Subcutaneous abdominal adipose tissue (tissue), 5 donors: ENCODE measurements at regions not wholly inside any gene's neighbourhood (a gene's known extent, or its start where the extent isn't known, plus 50 kb on each side); places are given as distances from the start of the nearest gene placed in this dataset.

ENCODE experiments used
- H3K27ac ChIP-seq: one replicate; pipeline ENCODE4 v1.7.0; 2013; ENCODE audit warnings: low read depth, mild to moderate bottlenecking, inconsistent platforms, low read length, moderate library complexity
- H3K27me3 ChIP-seq, 5 donors: one replicate each; pipeline ENCODE4 v1.7.0; 2013; ENCODE audit warnings: low read length in 5 of 5, inconsistent platforms in 1 of 5; ENCODE audit not compliant: control insufficient read depth in 5 of 5, insufficient read depth in 4 of 5
- H3K36me3 ChIP-seq, 5 donors: one replicate each; pipeline ENCODE4 v1.7.0; 2013; ENCODE audit warnings: low read length in 5 of 5; ENCODE audit not compliant: control insufficient read depth in 5 of 5, insufficient read depth in 5 of 5
- H3K4me1 ChIP-seq, 5 donors: one replicate each; pipeline ENCODE4 v1.7.0; 2013; ENCODE audit warnings: low read length in 5 of 5, mild to moderate bottlenecking in 3 of 5, moderate library complexity in 1 of 5; ENCODE audit not compliant: control insufficient read depth in 5 of 5, insufficient read depth in 5 of 5
- H3K4me3 ChIP-seq, 5 donors: one replicate each; pipeline ENCODE4 v1.7.0; 2013; ENCODE audit warnings: low read length in 5 of 5, low read depth in 1 of 5
- H3K9ac ChIP-seq, 5 donors: one replicate each; pipeline ENCODE4 v1.7.0; 2013; ENCODE audit warnings: low read length in 5 of 5, mild to moderate bottlenecking in 4 of 5, moderate library complexity in 3 of 5
- H3K9me3 ChIP-seq, 5 donors: one replicate each; pipeline ENCODE4 v1.7.0; 2013; ENCODE audit warnings: low read length in 5 of 5; ENCODE audit not compliant: control insufficient read depth in 5 of 5
- donor health status: healthy.
- donor health status: healthy.
- donor health status: healthy.
- donor health status: healthy.
- donor health status: healthy.

DNA sequence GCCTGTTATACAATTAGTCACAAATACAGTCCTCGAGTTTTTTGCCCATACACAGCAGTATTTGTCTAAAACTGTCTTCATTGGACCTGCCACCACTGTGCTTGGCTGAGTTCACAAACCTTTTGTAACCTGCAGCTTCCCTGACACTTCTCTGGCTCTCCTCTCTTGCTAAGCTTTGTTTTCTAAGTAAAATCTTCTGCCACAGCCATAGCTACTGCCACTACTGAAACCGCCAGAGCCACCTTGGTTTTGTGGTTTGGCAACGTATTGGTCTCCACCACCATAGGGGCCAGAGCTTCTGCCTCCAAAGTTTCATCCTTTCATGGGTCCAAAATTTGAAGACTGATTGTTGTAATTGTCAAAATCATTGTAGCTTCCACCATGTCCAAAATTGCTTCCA lies 668.2 kb upstream of the BRINP3 start:
- Histone ChIP-seq H3K9me3 (peaks cover 0 to 3% (median 0%) of the 10 kb centered on the region in 5 donors), H3K27me3 (no peaks in the 10 kb centered on the region), H3K4me1 (no peaks in the 10 kb centered on the region), H3K36me3 (no peaks in the 10 kb centered on the region), H3K27ac (no peak overlapping the region), H3K4me3 (no peak overlapping the region), H3K9ac (no peak overlapping the region)

DNA sequence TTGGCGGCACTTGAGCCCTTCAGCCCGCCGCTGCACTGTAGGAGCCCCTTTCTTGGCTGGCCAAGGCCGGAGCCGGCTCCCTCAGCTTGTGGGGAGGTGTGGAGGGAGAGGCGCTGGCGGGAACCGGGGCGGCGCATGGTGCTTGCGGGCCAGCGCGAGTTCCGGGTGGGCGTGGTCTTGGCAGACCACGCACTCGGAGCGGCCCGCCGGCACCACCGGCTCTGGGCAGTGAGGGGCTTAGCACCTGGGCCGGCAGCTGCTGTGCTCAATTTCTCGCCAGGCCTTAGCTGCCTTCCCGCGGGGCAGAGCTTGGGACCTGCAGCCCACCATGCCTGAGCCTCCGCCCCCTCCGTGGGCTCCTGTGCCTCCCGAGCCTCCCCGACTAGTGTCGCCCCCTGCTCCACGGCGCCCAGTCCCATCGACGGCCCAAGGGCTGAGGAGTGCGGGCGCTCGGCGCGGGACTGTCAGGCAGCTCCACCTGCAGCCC lies 673.7 kb upstream of the BRINP3 start:
- Histone ChIP-seq H3K9ac (no peak overlapping the region), H3K4me1 (no peaks in the 10 kb centered on the region), H3K4me3 (no peak overlapping the region), H3K9me3 (no peaks in the 10 kb centered on the region), H3K27ac (no peak overlapping the region), H3K27me3 (no peaks in the 10 kb centered on the region), H3K36me3 (no peaks in the 10 kb centered on the region)

- Histone ChIP-seq H3K9me3 (no peaks in the 10 kb centered on the region), H3K4me1 (no peaks in the 10 kb centered on the region), H3K4me3 (no peak overlapping the region), H3K36me3 (no peaks in the 10 kb centered on the region), H3K27ac (no peak overlapping the region), H3K9ac (no peak overlapping the region), H3K27me3 (no peaks in the 10 kb centered on the region)
Observed at GRCh38 chr1:191152776-191153175, 675.1 kb upstream of the BRINP3 start.

DNA sequence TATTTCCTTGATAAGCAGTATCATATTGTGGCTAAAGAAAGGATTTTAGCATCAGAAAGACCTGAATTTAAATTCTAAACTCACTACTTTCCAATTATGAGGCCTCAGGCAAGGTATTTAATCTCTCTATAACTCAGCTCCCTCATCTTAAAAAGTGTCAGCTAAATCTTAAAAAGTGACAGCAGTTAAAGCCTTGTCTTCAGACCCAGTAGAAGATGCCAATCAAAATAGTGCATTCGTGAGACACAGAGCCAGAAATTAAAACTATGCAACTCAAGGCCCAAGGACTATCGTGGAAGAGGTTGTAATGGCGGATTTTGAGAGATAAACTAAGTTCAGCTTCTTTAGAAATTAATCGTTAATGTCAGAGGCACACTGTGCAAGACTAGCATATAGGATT lies 677.5 kb upstream of the BRINP3 start:
- Histone ChIP-seq H3K9ac (no peak overlapping the region), H3K9me3 (peaks cover 0 to 6% (median 0%) of the 10 kb centered on the region in 5 donors), H3K27me3 (no peaks in the 10 kb centered on the region), H3K4me1 (no peaks in the 10 kb centered on the region), H3K27ac (no peak overlapping the region), H3K4me3 (no peak overlapping the region), H3K36me3 (no peaks in the 10 kb centered on the region)

GRCh38 chr1:191160837-191161236 lies 683.2 kb upstream of the BRINP3 start:
- Histone ChIP-seq H3K36me3 (no peaks in the 10 kb centered on the region), H3K27me3 (no peaks in the 10 kb centered on the region), H3K9ac (no peak overlapping the region), H3K4me1 (no peaks in the 10 kb centered on the region), H3K4me3 (no peak overlapping the region), H3K9me3 (peaks cover 0 to 6% (median 0%) of the 10 kb centered on the region in 5 donors), H3K27ac (no peak overlapping the region)

DNA sequence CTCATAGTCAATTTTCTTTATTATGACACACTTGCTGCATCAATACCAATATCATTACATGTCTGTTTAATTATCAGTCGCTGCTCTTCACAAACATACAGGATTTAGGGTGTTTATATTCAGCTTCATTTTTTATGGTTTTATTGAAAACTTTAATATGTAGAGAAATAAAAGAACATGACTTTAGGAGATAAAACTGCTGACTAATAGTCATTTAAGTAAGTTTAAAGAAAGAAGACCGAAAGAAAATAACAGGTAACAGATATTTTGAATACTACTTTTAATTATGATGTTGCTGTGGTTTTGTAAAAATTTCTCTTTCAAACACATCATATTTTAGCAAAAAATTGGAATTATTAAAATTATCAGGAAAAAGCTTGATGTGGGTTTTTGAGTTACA lies 685.1 kb upstream of the BRINP3 start:
- Histone ChIP-seq H3K9me3 (peaks cover 0 to 6% (median 0%) of the 10 kb centered on the region in 5 donors), H3K27me3 (no peaks in the 10 kb centered on the region), H3K4me1 (no peaks in the 10 kb centered on the region), H3K9ac (no peak overlapping the region), H3K36me3 (no peaks in the 10 kb centered on the region), H3K27ac (no peak overlapping the region), H3K4me3 (no peak overlapping the region)

DNA sequence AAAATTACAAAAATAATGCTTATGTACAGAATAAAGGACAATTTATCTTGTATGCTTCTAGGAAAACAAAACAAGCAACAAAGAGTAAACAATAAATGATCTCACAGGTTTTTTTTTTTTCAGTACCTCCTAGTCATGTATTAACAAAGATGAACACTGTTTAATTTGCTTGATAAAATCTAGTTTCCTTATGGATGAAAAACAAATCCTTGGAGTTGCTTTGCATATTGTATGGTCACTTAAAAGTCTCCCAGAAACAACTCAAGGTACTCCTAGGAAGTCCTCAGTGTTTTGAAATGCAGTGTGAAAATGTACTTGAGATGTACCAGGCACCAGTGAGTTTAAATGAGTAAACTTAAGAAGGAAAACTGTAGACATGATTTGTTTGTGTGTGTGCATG lies 686.0 kb upstream of the BRINP3 start:
- Histone ChIP-seq H3K9ac (no peak overlapping the region), H3K27ac (no peak overlapping the region), H3K4me3 (no peak overlapping the region), H3K36me3 (no peaks in the 10 kb centered on the region), H3K9me3 (peaks cover 0 to 5% (median 0%) of the 10 kb centered on the region in 5 donors), H3K27me3 (no peaks in the 10 kb centered on the region), H3K4me1 (no peaks in the 10 kb centered on the region)

DNA sequence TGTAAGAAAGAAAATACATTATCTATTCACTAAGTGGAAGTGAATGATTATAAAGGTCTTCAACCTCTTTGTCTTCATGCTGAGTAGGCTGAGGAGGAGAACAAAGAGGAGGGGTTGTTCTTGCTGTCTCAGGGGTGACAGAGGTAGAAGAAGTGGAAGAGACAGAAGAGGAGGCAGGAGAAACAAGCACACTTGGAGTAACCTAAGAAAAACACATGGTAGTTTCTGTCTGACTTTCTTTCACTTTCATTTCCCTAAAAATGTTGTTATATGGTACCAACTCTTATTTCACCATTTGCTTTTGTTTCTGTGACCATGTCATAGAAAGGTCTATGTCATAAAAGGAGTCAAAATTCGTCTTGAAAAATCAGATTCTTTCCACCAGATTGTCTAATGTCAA lies 696.6 kb upstream of the BRINP3 start:
- Histone ChIP-seq H3K9me3 (no peaks in the 10 kb centered on the region), H3K27me3 (no peaks in the 10 kb centered on the region), H3K4me3 (no peak overlapping the region), H3K36me3 (no peaks in the 10 kb centered on the region), H3K27ac (no peak overlapping the region), H3K9ac (no peak overlapping the region), H3K4me1 (no peaks in the 10 kb centered on the region)

- H3K27ac ChIP-seq, result no peak overlapping the region
Observed at GRCh38 chr1:191176131-191176530, 698.5 kb upstream of the BRINP3 start.

DNA sequence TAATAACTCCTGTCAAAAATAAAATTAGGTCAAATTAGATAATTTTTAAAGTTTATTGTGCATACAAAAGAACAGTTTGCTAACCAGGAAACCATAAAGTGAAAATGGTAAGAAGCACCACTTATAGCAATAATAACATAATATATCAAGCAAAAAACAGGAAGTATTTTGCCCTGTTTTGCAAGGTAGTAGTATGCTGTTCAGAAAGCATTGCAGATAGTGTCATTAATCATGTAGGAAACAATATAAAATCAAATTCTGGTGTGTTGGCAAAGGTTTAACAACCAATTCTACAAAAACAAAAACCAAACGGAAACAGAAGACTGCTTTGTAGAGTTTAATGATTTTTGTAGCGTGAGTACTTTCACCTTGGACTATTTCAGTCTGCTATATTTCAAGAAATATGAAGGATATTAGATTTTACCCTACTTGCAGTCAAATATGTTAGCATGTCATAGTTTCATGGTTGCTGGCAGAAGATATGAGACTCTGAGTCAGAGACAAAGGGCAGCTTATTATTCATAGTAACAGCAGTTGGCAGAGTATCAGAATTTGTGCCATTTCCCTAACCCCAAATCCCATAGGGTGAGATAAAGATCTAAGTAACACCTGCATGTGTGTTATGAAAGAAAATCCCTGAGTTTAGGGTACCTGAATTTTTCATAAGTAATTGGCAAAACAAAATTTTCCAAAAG lies 729.0 kb upstream of the BRINP3 start:
- Histone ChIP-seq H3K9me3 (no peaks in the 10 kb centered on the region), H3K9ac (no peak overlapping the region), H3K27me3 (no peaks in the 10 kb centered on the region), H3K27ac (no peak overlapping the region), H3K36me3 (no peaks in the 10 kb centered on the region), H3K4me3 (no peak overlapping the region), H3K4me1 (no peaks in the 10 kb centered on the region)

More at GRCh38 chr1:191176131-191176530, 698.5 kb upstream of the BRINP3 start:
- no peaks in the 10 kb centered on the region for H3K36me3 ChIP-seq
- no peaks in the 10 kb centered on the region for H3K4me1 ChIP-seq
- no peaks in the 10 kb centered on the region for H3K9me3 ChIP-seq
- no peaks in the 10 kb centered on the region for H3K27me3 ChIP-seq
- no peak overlapping the region for H3K4me3 ChIP-seq
- no peak overlapping the region for H3K9ac ChIP-seq
